Neural progenitor cell (in vitro differentiated cells): ENCODE measurements at regions not wholly inside any gene's neighbourhood (a gene's known extent, or its start where the extent isn't known, plus 50 kb on each side); places are given as distances from the start of the nearest gene placed in this dataset.
"Not testable (repeated sequence)": the region's sequence is repeated elsewhere in the genome, so short reads cannot be mapped to it uniquely, and the experiment has no call there.

Experiments used
- EZH2 ChIP-seq: fragments of 200-600 bp; sonication (generic); IDR thresholded peaks from 2 replicates; pipeline ENCODE4 v1.6.1; 2017; ENCODE audit warnings: antibody characterized with exemption, mild to moderate bottlenecking, moderate library complexity
- TF ChIP-seq, protein P1 (sequence below): fragments of 200-600 bp; sonication (generic); IDR thresholded peaks from 2 replicates; pipeline ENCODE4 v1.5.1; 2017; ENCODE audit warnings: antibody characterized with exemption, mild to moderate bottlenecking

DNA sequence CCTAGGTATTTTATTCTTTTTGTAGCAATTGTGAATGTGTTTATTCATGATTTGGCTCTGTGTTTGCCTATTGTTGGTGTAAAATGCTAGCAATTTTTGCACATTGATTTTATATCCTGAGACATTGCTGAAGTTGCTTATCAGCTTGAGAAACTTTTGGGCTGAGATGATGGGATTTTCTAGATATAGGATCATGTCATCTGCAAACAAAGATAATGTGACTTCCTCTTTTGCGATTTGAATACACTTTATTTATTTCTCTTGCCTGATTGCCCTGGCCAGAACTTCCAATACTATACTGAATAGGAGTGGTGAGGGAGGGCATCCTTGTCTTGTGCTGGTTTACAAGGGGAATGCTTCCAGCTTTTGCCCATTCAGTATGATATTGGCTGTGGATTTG, 62.4 kb downstream of the CHST2 start:
- TF ChIP-seq, protein P1, sequence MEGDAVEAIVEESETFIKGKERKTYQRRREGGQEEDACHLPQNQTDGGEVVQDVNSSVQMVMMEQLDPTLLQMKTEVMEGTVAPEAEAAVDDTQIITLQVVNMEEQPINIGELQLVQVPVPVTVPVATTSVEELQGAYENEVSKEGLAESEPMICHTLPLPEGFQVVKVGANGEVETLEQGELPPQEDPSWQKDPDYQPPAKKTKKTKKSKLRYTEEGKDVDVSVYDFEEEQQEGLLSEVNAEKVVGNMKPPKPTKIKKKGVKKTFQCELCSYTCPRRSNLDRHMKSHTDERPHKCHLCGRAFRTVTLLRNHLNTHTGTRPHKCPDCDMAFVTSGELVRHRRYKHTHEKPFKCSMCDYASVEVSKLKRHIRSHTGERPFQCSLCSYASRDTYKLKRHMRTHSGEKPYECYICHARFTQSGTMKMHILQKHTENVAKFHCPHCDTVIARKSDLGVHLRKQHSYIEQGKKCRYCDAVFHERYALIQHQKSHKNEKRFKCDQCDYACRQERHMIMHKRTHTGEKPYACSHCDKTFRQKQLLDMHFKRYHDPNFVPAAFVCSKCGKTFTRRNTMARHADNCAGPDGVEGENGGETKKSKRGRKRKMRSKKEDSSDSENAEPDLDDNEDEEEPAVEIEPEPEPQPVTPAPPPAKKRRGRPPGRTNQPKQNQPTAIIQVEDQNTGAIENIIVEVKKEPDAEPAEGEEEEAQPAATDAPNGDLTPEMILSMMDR, result not testable (repeated sequence)
- not testable (repeated sequence) for TF ChIP-seq EZH2
